HCT116 (cell line): ENCODE measurements at regions not wholly inside any gene's neighbourhood (a gene's known extent, or its start where the extent isn't known, plus 50 kb on each side); places are given as distances from the start of the nearest gene placed in this dataset.

Experiments used
- ATAC-seq: fragments of 200-7000 bp; cut with Tn5 transposase; 2 replicates; pipeline ENCODE4 v1.9.1; 2020; ENCODE audit warnings: mild to moderate bottlenecking, moderate library complexity
- BruUV-seq: library from RNA; stranded (reverse); fragments of 400-500 nt; replicated peaks from 2 replicates; lab custom pipeline; 2021; lab: Mats Ljungman, UMichigan
- CTCF ChIA-PET: fragments of 300-600 bp; sonication (Branson Sonifier 250); formaldehyde crosslinking; loops from one replicate; lab custom pipeline; 2021; ENCODE audit warnings: antibody characterized with exemption; lab: Charles Lee
- POLR2A ChIA-PET: fragments of 300-600, 350-600 bp; sonication (Branson Sonifier 250); formaldehyde crosslinking; loops from one replicate; lab custom pipeline; 2021; ENCODE audit warnings: antibody characterized with exemption; lab: Charles Lee
- RAD21 ChIA-PET, 2 experiments: fragments of 300-600 bp; sonication (Branson Sonifier 250); formaldehyde crosslinking; loops; one replicate each; lab custom pipeline; 2023; ENCODE audit warnings: low total read pairs in 2 of 2; ENCODE audit not compliant: uncharacterized antibody in 2 of 2, unreplicated experiment in 2 of 2, low non-redundant PET in 1 of 2; lab: Charles Lee
- DNase-seq: peaks from one replicate; pipeline ENCODE4 v3.0.0-alpha.2; 2010; ENCODE audit warnings: low read depth, low spot score
- H2AFZ ChIP-seq: fragments of 200-600 bp; shearing (Covaris generic), sonication (generic); 2 replicates; pipeline ENCODE4 v1.6.1; 2017; ENCODE audit warnings: low read depth, mixed run types, mixed read lengths, antibody characterized with exemption, low read length; ENCODE audit not compliant: poor library complexity, severe bottlenecking
- H3K27ac ChIP-seq: 2 replicates; pipeline ENCODE4 v1.5.1; 2012; ENCODE audit warnings: low read depth, low read length
- H3K27me3 ChIP-seq: fragments of 200-600 bp; sonication (generic); 2 replicates; pipeline ENCODE4 v1.6.1; 2016; ENCODE audit warnings: mixed run types, low read length, mixed read lengths; ENCODE audit not compliant: insufficient read depth
- H3K36me3 ChIP-seq, 2 experiments: fragments of 200-500 bp in 1 of 2; fragments of 200-600 bp in 1 of 2; sonication (Bioruptor generic) in 1 of 2; sonication (generic) in 1 of 2; 2 replicates each; pipeline versions ENCODE4 v1.5.1 to v1.6.1; 2014 to 2016; ENCODE audit warnings: low read length in 2 of 2, inconsistent platforms in 1 of 2, mixed read lengths in 1 of 2, mixed run types in 1 of 2; ENCODE audit not compliant: insufficient read depth in 2 of 2, control insufficient read depth in 1 of 2
- H3K4me1 ChIP-seq, 2 experiments: fragments of 200-600 bp in 1 of 2; sonication (generic) in 1 of 2; 2 replicates each; pipeline versions ENCODE4 v1.5.1 to v1.6.1; 2012 to 2017; ENCODE audit warnings: low read length in 2 of 2, inconsistent platforms in 1 of 2, mild to moderate bottlenecking in 1 of 2, mixed read lengths in 1 of 2, mixed run types in 1 of 2, moderate library complexity in 1 of 2; ENCODE audit not compliant: insufficient read depth in 2 of 2, control insufficient read depth in 1 of 2
- H3K4me2 ChIP-seq: fragments of 200-600 bp; sonication (generic); 2 replicates; pipeline ENCODE4 v1.6.1; 2017; ENCODE audit warnings: mixed run types, low read length, mixed read lengths
- H3K4me3 ChIP-seq, 2 experiments: fragments of 200-600 bp in 1 of 2; sonication (generic) in 1 of 2; replicated peaks in 1 of 2; 2 replicates each; pipeline ENCODE4 v1.5.1; 2011 to 2016; ENCODE audit warnings: low read length in 2 of 2, control low read depth in 1 of 2, low read depth in 1 of 2, mild to moderate bottlenecking in 1 of 2, mixed read lengths in 1 of 2, mixed run types in 1 of 2
- H3K79me2 ChIP-seq: fragments of 200-600 bp; sonication (generic); 2 replicates; pipeline ENCODE4 v1.6.1; 2017; ENCODE audit warnings: mild to moderate bottlenecking, mixed run types, low read length, moderate library complexity, mixed read lengths; ENCODE audit not compliant: insufficient read depth
- H3K9ac ChIP-seq: fragments of 200-600 bp; sonication (generic); 2 replicates; pipeline ENCODE4 v1.6.1; 2016; ENCODE audit warnings: low read length, mixed read lengths
- H3K9me2 ChIP-seq: fragments of 200-600 bp; sonication (generic), shearing (Covaris generic); 2 replicates; pipeline ENCODE4 v1.6.1; 2017; ENCODE audit warnings: mixed run types, mild to moderate bottlenecking, moderate library complexity; ENCODE audit not compliant: insufficient read depth
- H3K9me3 ChIP-seq, 2 experiments: fragments of 200-500 bp in 1 of 2; fragments of 200-600 bp in 1 of 2; sonication (Bioruptor generic) in 1 of 2; sonication (generic) in 1 of 2; 2 replicates each; pipeline ENCODE4 v1.6.1; 2014 to 2017; ENCODE audit warnings: low read length in 2 of 2, mixed read lengths in 2 of 2, inconsistent platforms in 1 of 2, low read depth in 1 of 2, mild to moderate bottlenecking in 1 of 2, mixed run types in 1 of 2, moderate library complexity in 1 of 2; ENCODE audit not compliant: control insufficient read depth in 1 of 2, insufficient read depth in 1 of 2
- H4K20me1 ChIP-seq: fragments of 200-600 bp; sonication (generic), shearing (Covaris generic); 2 replicates; pipeline ENCODE4 v1.6.1; 2017; ENCODE audit warnings: mixed run types, mild to moderate bottlenecking, moderate library complexity; ENCODE audit not compliant: insufficient read depth
- ELF1 ChIP-seq: IDR thresholded peaks from 2 replicates; pipeline ENCODE4 v1.6.1; 2012; ENCODE audit warnings: low read depth, borderline replicate concordance
- EZH2 ChIP-seq: fragments of 200-600 bp; sonication (generic); IDR thresholded peaks from 2 replicates; pipeline ENCODE4 v1.6.1; 2017; ENCODE audit warnings: antibody characterized with exemption, mixed run types
- JUND ChIP-seq: IDR thresholded peaks from 2 replicates; pipeline ENCODE4 v1.6.1; 2012
- POLR2A ChIP-seq: IDR thresholded peaks from 2 replicates; pipeline ENCODE4 v1.7.0; 2011; ENCODE audit warnings: borderline replicate concordance; ENCODE audit not compliant: insufficient read depth, insufficient read length; ENCODE audit errors: extremely low read depth
- POLR2AphosphoS5 ChIP-seq: IDR thresholded peaks from 2 replicates; pipeline ENCODE4 v1.6.1; 2011; ENCODE audit warnings: mild to moderate bottlenecking, low read depth, low read length, moderate library complexity
- SIN3A ChIP-seq: IDR thresholded peaks from 2 replicates; pipeline ENCODE4 v1.6.1; 2012; ENCODE audit warnings: low read depth
- SP1 ChIP-seq: IDR thresholded peaks from 2 replicates; pipeline ENCODE4 v1.6.1; 2012; ENCODE audit warnings: low read depth
- SRF ChIP-seq: IDR thresholded peaks from 2 replicates; pipeline ENCODE4 v1.6.1; 2012; ENCODE audit warnings: low read depth
- TCF7L2 ChIP-seq: IDR thresholded peaks from 2 replicates; pipeline ENCODE4 v1.7.0; 2011; ENCODE audit warnings: borderline replicate concordance, inconsistent platforms; ENCODE audit not compliant: insufficient read depth, insufficient read length; ENCODE audit errors: extremely low read depth
- YY1 ChIP-seq: IDR thresholded peaks from 2 replicates; pipeline ENCODE4 v1.6.1; 2011; ENCODE audit warnings: low read length, low read depth, moderate library complexity, mild to moderate bottlenecking; ENCODE audit not compliant: insufficient replicate concordance; ENCODE audit errors: extremely low read depth
- ZBTB33 ChIP-seq: IDR thresholded peaks from 2 replicates; pipeline ENCODE4 v1.6.1; 2011; ENCODE audit warnings: mild to moderate bottlenecking, low read length, moderate library complexity; ENCODE audit not compliant: insufficient replicate concordance; ENCODE audit errors: extremely low read depth
- ZFX ChIP-seq: fragments of 450-650 bp; IDR thresholded peaks from 2 replicates; pipeline ENCODE4 v1.6.1; 2017
- ZNF274 ChIP-seq: fragments of 200-500 bp; sonication (Bioruptor generic); IDR thresholded peaks from 2 replicates; pipeline ENCODE4 v1.6.1; 2014; ENCODE audit warnings: mild to moderate bottlenecking, low read depth, low read length, inconsistent platforms
- intact Hi-C: fragments of 100-400 bp; cut with micrococcal nuclease; formaldehyde crosslinking; loops from 2 replicates; pipeline ENCODE4 v1.10.0; 2022
- TF ChIP-seq, protein P1 (sequence below): IDR thresholded peaks from 2 replicates; pipeline ENCODE4 v1.6.1; 2012; ENCODE audit warnings: low read depth
- TF ChIP-seq, protein P2 (sequence below): IDR thresholded peaks from 2 replicates; pipeline ENCODE4 v1.6.1; 2012
- TF ChIP-seq, protein P3 (sequence below): IDR thresholded peaks from 2 replicates; pipeline ENCODE4 v1.6.1; 2012
- TF ChIP-seq, protein P4 (sequence below), 3 experiments: fragments of 200-600 bp in 1 of 3; sonication (generic) in 1 of 3; IDR thresholded peaks in 2 of 3; conservative IDR thresholded peaks in 1 of 3; 2 replicates each; pipeline ENCODE4 v1.5.1; 2012 to 2017; ENCODE audit warnings: low read depth in 2 of 3, low read length in 2 of 3, antibody characterized with exemption in 1 of 3, borderline replicate concordance in 1 of 3, control low read depth in 1 of 3, mild to moderate bottlenecking in 1 of 3, mixed read lengths in 1 of 3, mixed run types in 1 of 3, moderate library complexity in 1 of 3; ENCODE audit not compliant: insufficient read depth in 1 of 3

DNA sequence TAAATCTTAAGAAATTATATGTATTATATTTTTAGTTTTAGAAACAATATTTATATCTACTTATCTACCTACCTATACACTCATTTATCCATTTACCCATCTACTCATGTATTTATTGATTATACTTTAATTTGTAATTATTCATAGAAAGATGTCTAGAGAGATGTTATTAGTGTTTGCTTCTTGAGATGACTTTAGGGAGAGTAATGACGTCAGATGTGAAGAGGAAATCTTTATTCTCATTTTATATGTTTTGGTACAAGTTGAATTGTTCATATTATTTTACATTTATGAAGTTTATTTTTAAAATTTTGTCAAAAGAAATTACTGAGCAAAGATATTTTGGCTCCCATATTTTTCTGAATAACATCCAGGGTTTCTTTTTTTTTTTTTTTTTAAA, 271.3 kb upstream of the SLC8A1 start (continued):
- TF ChIP-seq, protein P1, sequence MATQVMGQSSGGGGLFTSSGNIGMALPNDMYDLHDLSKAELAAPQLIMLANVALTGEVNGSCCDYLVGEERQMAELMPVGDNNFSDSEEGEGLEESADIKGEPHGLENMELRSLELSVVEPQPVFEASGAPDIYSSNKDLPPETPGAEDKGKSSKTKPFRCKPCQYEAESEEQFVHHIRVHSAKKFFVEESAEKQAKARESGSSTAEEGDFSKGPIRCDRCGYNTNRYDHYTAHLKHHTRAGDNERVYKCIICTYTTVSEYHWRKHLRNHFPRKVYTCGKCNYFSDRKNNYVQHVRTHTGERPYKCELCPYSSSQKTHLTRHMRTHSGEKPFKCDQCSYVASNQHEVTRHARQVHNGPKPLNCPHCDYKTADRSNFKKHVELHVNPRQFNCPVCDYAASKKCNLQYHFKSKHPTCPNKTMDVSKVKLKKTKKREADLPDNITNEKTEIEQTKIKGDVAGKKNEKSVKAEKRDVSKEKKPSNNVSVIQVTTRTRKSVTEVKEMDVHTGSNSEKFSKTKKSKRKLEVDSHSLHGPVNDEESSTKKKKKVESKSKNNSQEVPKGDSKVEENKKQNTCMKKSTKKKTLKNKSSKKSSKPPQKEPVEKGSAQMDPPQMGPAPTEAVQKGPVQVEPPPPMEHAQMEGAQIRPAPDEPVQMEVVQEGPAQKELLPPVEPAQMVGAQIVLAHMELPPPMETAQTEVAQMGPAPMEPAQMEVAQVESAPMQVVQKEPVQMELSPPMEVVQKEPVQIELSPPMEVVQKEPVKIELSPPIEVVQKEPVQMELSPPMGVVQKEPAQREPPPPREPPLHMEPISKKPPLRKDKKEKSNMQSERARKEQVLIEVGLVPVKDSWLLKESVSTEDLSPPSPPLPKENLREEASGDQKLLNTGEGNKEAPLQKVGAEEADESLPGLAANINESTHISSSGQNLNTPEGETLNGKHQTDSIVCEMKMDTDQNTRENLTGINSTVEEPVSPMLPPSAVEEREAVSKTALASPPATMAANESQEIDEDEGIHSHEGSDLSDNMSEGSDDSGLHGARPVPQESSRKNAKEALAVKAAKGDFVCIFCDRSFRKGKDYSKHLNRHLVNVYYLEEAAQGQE = no peak
- TF ChIP-seq TCF7L2 = no peak
- TF ChIP-seq POLR2A = no peak
- no peak for TF ChIP-seq ELF1

- no peaks in the 10 kb centered on the region for H3K36me3 ChIP-seq
- ATAC-seq = no peak
- no peaks in the 10 kb centered on the region for H3K9me2 ChIP-seq
- intact Hi-C loops = no loop called here
- no peak for DNase-seq
- H3K4me2 ChIP-seq = no peak overlapping the region
- no peak overlapping the region for H2AFZ ChIP-seq
- ChIA-PET POLR2A (no interaction called here), CTCF (no interaction called here), RAD21 (no interaction called here)
- TF ChIP-seq ZFX (no peak), SRF (no peak), YY1 (no peak), JUND (no peak), SIN3A (no peak), TCF7L2 (no peak), ZNF274 (no peak), SP1 (no peak), POLR2AphosphoS5 (no peak), EZH2 (no peak), POLR2A (no peak), ELF1 (no peak), ZBTB33 (no peak)
- TF ChIP-seq, protein P2, sequence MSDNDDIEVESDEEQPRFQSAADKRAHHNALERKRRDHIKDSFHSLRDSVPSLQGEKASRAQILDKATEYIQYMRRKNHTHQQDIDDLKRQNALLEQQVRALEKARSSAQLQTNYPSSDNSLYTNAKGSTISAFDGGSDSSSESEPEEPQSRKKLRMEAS = no peak
- TF ChIP-seq, protein P3, sequence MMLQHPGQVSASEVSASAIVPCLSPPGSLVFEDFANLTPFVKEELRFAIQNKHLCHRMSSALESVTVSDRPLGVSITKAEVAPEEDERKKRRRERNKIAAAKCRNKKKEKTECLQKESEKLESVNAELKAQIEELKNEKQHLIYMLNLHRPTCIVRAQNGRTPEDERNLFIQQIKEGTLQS = no peak
- TF ChIP-seq, protein P4, sequence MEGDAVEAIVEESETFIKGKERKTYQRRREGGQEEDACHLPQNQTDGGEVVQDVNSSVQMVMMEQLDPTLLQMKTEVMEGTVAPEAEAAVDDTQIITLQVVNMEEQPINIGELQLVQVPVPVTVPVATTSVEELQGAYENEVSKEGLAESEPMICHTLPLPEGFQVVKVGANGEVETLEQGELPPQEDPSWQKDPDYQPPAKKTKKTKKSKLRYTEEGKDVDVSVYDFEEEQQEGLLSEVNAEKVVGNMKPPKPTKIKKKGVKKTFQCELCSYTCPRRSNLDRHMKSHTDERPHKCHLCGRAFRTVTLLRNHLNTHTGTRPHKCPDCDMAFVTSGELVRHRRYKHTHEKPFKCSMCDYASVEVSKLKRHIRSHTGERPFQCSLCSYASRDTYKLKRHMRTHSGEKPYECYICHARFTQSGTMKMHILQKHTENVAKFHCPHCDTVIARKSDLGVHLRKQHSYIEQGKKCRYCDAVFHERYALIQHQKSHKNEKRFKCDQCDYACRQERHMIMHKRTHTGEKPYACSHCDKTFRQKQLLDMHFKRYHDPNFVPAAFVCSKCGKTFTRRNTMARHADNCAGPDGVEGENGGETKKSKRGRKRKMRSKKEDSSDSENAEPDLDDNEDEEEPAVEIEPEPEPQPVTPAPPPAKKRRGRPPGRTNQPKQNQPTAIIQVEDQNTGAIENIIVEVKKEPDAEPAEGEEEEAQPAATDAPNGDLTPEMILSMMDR (IDR thresholded peaks at IDR 0.05 in 2 of 3, conservative IDR thresholded peaks at IDR 0.05 in 1 of 3; ENCODE audit: borderline replicate concordance in 1 of 3, insufficient read depth in 1 of 3, low read depth in 2 of 3, low read length in 2 of 3) = no peak
- BruUV-seq = no TSS peak
- H3K9me3 ChIP-seq = no peaks in the 10 kb centered on the region
- H3K79me2 ChIP-seq = no peaks in the 10 kb centered on the region
- no peak overlapping the region for H3K9ac ChIP-seq
- no peaks in the 10 kb centered on the region for H3K27me3 ChIP-seq
- H4K20me1 ChIP-seq = no peaks in the 10 kb centered on the region
- H3K4me3 ChIP-seq = no peak overlapping the region
- no peak overlapping the region for H3K27ac ChIP-seq
- no peaks in the 10 kb centered on the region for H3K4me1 ChIP-seq
Measured at GRCh38 chr2:40725040-40725439, 273.1 kb upstream of the SLC8A1 start.
